ENCODE measurements at regions not wholly inside any gene's neighbourhood (a gene's known extent, or its start where the extent isn't known, plus 50 kb on each side); places are given as distances from the start of the nearest gene placed in this dataset.

GRCh38 chr7:123051916-123052315 is 56.4 kb upstream of the TAS2R16 start:
- Histone ChIP-seq H3K79me2 (ENCODE audit: insufficient read depth, low read depth, low read length) (no peaks in the 10 kb centered on the region), H4K20me1 (ENCODE audit: insufficient read depth, low read length) (no peaks in the 10 kb centered on the region), H3K27ac (ENCODE audit: low read depth, low read length, poor library complexity, severe bottlenecking) (no peak overlapping the region), H2AFZ (ENCODE audit: low read length) (no peak overlapping the region), H3K9me3 (ENCODE audit: low read length) (no peaks in the 10 kb centered on the region), H3K4me1 (ENCODE audit: insufficient read depth, low read length, poor library complexity, severe bottlenecking) (no peaks in the 10 kb centered on the region), H3K36me3 (ENCODE audit: insufficient read depth, low read length) (no peaks in the 10 kb centered on the region), H3K9me2 (ENCODE audit: insufficient read depth, low read length) (no peaks in the 10 kb centered on the region), H3K4me3 (ENCODE audit: low read depth, low read length, poor library complexity, severe bottlenecking) (no peak overlapping the region), H3K4me2 (ENCODE audit: low read length) (no peak overlapping the region)
- no TSS peak for BruUV-seq (replicated peaks)
- ChIA-PET CTCF (ENCODE audit: unreplicated experiment) (no interaction called here), POLR2A (no interaction called here)
- no peak for DNase-seq (ENCODE audit: low spot score)
- intact Hi-C loops (cut with micrococcal nuclease; ENCODE audit: unreplicated experiment), result no loop called here
- no peak for TF ChIP-seq CTCF (conservative IDR thresholded peaks at IDR 0.05; ENCODE audit: low read length)
- TF ChIP-seq EZH2phosphoT487 (IDR thresholded peaks at IDR 0.05; ENCODE audit: borderline replicate concordance, low read depth, low read length), result no peak

GRCh38 chr7:123047955-123048354 is 52.5 kb upstream of the TAS2R16 start:
- no peaks in the 10 kb centered on the region for H3K9me2 ChIP-seq (ENCODE audit: insufficient read depth, low read length)
- POLR2A ChIA-PET, result no interaction called here
- H3K36me3 ChIP-seq (ENCODE audit: insufficient read depth, low read length), result no peaks in the 10 kb centered on the region
- no peaks in the 10 kb centered on the region for H3K4me1 ChIP-seq (ENCODE audit: insufficient read depth, low read length, poor library complexity, severe bottlenecking)
- intact Hi-C loops (cut with micrococcal nuclease; ENCODE audit: unreplicated experiment), result no loop called here
- no peak for TF ChIP-seq CTCF (conservative IDR thresholded peaks at IDR 0.05; ENCODE audit: low read length)
- BruUV-seq (replicated peaks), result no TSS peak
- no peak overlapping the region for H3K4me2 ChIP-seq (ENCODE audit: low read length)
- H3K4me3 ChIP-seq (ENCODE audit: low read depth, low read length, poor library complexity, severe bottlenecking), result no peak overlapping the region
- H3K9me3 ChIP-seq (ENCODE audit: low read length), result no peaks in the 10 kb centered on the region
- H2AFZ ChIP-seq (ENCODE audit: low read length), result no peak overlapping the region
- no peaks in the 10 kb centered on the region for H3K79me2 ChIP-seq (ENCODE audit: insufficient read depth, low read depth, low read length)
- no peak for DNase-seq (ENCODE audit: low spot score)
- CTCF ChIA-PET (ENCODE audit: unreplicated experiment), result no interaction called here
- no peaks in the 10 kb centered on the region for H4K20me1 ChIP-seq (ENCODE audit: insufficient read depth, low read length)
- no peak overlapping the region for H3K27ac ChIP-seq (ENCODE audit: low read depth, low read length, poor library complexity, severe bottlenecking)
